Upper lobe of left lung (tissue), 4 donors: ENCODE measurements at regions not wholly inside any gene's neighbourhood (a gene's known extent, or its start where the extent isn't known, plus 50 kb on each side); places are given as distances from the start of the nearest gene placed in this dataset.

Experiments
- CTCF ChIP-seq, 6 experiments: fragments of 450-650 bp in 4 of 6; fragments of 200-600 bp in 2 of 6; sonication (generic) in 2 of 6; IDR thresholded peaks; one replicate each; pipeline ENCODE4 v1.5.1; 2016 to 2019; ENCODE audit warnings: antibody characterized with exemption in 6 of 6
- EP300 ChIP-seq, 4 donors: sonication (generic); formaldehyde crosslinking; IDR thresholded peaks; one replicate each; pipeline ENCODE4 v1.5.1; 2017; ENCODE audit warnings: antibody characterized with exemption in 4 of 4, control low read depth in 2 of 4
- POLR2A ChIP-seq, 4 donors: fragments of 450-650 bp; IDR thresholded peaks; one replicate each; pipeline ENCODE4 v1.5.1; 2016 to 2017; ENCODE audit warnings: antibody characterized with exemption in 4 of 4, mild to moderate bottlenecking in 2 of 4
- POLR2AphosphoS5 ChIP-seq, 2 donors: sonication (generic); formaldehyde crosslinking; IDR thresholded peaks; one replicate each; pipeline ENCODE4 v1.5.1; 2017; ENCODE audit warnings: antibody characterized with exemption in 2 of 2

DNA sequence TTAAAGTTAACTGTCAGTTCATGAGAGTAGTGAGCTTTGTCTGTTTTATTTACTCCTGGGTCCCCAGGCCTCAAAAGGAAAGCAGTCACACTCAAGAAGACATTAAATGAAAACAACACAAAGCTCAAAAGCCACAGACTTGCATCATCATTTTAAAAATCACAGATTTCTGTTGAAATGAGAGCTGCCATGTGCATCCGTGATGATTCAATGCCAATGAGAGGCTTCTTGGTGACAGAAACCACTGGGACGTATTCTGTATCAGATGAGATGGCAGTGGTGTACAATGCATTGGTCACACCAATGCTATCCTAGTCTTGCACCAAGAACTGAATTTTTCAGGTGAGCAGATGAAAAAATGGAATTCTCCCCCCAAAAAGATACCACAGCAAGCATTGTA lies 204.8 kb downstream of the ANAPC1 start:
- no peak for TF ChIP-seq EP300 (IDR thresholded peaks at IDR 0.05)
- no peak for TF ChIP-seq POLR2A (IDR thresholded peaks at IDR 0.05)
- no peak for TF ChIP-seq CTCF (IDR thresholded peaks at IDR 0.05)
- no peak for TF ChIP-seq POLR2AphosphoS5 (IDR thresholded peaks at IDR 0.05)
